Right lobe of liver (tissue), 6 donors: ENCODE measurements at regions not wholly inside any gene's neighbourhood (a gene's known extent, or its start where the extent isn't known, plus 50 kb on each side); places are given as distances from the start of the nearest gene placed in this dataset.
A peak's percentile ranks its signal among the peaks of the same experiment; 100 is the strongest.

Experiments
- ATAC-seq, 4 donors: fragments of 200-7000 bp; cut with Tn5 transposase; one replicate each; pipeline ENCODE4 v1.9.1; 2020; ENCODE audit warnings: mild to moderate bottlenecking in 4 of 4, moderate library complexity in 4 of 4
- DNase-seq, 3 donors: peaks; one replicate each; pipeline ENCODE4 v3.0.0-alpha.2; 2020
- H3K27ac ChIP-seq, 3 donors: fragments of 200-600 bp; one replicate each; pipeline ENCODE4 v1.8.0; 2022
- H3K27me3 ChIP-seq, 2 donors: fragments of 200-600 bp; one replicate each; pipeline ENCODE4 v1.8.0; 2022
- H3K36me3 ChIP-seq, 4 donors: fragments of 200-600 bp; sonication (generic) in 1 of 4; one replicate each; pipeline versions ENCODE4 v1.5.1 to v1.8.0; 2017 to 2022; ENCODE audit warnings: control low read depth in 1 of 4
- H3K4me1 ChIP-seq, 4 donors: fragments of 200-600 bp; sonication (generic) in 1 of 4; one replicate each; pipeline versions ENCODE4 v1.5.1 to v1.8.0; 2017 to 2022; ENCODE audit warnings: control low read depth in 1 of 4
- H3K4me3 ChIP-seq, 3 donors: fragments of 200-600 bp; one replicate each; pipeline ENCODE4 v1.8.0; 2022
- H3K9me3 ChIP-seq, 4 donors: fragments of 200-600 bp; sonication (generic) in 1 of 4; one replicate each; pipeline versions ENCODE4 v1.5.1 to v1.8.0; 2017 to 2022; ENCODE audit warnings: control low read depth in 1 of 4
- CTCF ChIP-seq, 4 donors: fragments of 200-600 bp in 3 of 4; fragments of 450-650 bp in 1 of 4; IDR thresholded peaks; one replicate each; pipeline versions ENCODE4 v1.5.1 to v1.8.0; 2016 to 2022; ENCODE audit warnings: antibody characterized with exemption in 4 of 4, mild to moderate bottlenecking in 2 of 4
- POLR2A ChIP-seq: fragments of 450-650 bp; IDR thresholded peaks from one replicate; pipeline ENCODE4 v1.6.1; 2017; ENCODE audit warnings: antibody characterized with exemption, mild to moderate bottlenecking
- WGBS: methylation state at CpG from one replicate; pipeline ENCODE4 v1.1.6; 2018; ENCODE audit warnings: low coverage, low lambda C conversion rate; ENCODE audit not compliant: insufficient coverage; ENCODE audit errors: missing lambda C conversion rate; 5-methylcytosine and 5-hydroxymethylcytosine counted together
- intact Hi-C, 2 donors: fragments of 100-400 bp; cut with DNase I; formaldehyde crosslinking; loops; one replicate each; pipeline versions ENCODE4 v1.11.2 to v1.14.1; 2022
- donor health status: DM: no; HTN: yes; CAD: no.
- donor health status: DM: no; HTN: no; CAD: no.
- donor health status: DM: no; HTN: no; CAD: no.
- donor health status: DM: no; HTN: yes; CAD: no.
- donor health status: DM: no; HTN: yes; CAD: no.

- intact Hi-C loops: no loop called here
- Histone ChIP-seq H3K4me1 (no peaks in the 10 kb centered on the region), H3K27me3 (no peaks in the 10 kb centered on the region), H3K4me3 (no peak overlapping the region), H3K27ac (no peak overlapping the region), H3K9me3 (no peaks in the 10 kb centered on the region), H3K36me3 (no peaks in the 10 kb centered on the region)
- DNase-seq (no peak), ATAC-seq (no peak)
- 29% methylated on average over 6 of the region's 7 CpGs for WGBS
- no peak for TF ChIP-seq CTCF (IDR thresholded peaks at IDR 0.05)
- no peak for TF ChIP-seq POLR2A
These were observed 51.9 kb upstream of the COL5A1 start for GRCh38 chr9:134589748-134590147.

DNA sequence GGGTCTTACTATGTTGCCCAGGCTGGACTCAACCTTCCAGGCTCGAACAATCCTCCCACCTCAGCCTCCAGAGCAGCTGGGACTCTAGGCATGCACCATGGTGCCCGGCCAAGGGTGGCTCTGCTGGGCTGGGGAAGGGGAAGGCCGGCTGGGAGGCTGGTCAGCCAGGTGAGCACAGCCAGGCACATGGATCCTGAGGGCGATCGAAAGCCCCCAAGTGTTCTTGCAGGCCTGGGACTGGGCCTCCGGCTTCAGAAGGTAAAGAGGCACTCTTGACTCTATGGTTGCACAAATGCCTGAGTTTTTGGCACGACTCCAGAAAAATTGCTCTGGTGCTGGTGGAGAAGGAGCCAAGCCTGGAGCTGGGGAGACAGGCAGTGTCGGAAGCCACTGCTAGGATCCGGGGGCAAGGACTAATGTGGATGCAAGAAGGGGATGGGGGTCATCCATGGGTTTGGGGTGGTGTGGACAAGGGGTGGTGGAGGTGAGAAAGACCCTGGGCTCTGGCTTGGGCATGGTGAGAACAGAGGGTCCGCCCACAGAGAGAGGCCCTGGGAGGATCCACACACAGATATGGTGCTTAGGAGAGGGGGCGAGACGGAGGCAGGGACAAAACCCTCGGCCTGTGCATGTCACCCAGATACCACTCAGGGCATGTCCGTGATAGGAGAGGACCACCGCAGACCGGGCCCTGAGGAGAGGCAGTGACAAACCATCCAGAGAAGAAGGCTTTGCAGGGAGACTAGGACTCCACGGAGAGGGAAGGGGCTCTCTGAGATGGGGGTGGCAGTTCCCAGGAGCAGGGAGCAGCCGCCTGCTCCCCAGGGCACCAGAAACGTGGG lies 51.1 kb upstream of the COL5A1 start:
- WGBS: 65% methylated on average over 13 of the region's 19 CpGs
- intact Hi-C loops: no loop called here
- peak in 1 of 4 donors; percentile 22 for ATAC-seq
- no peak overlapping the region for H3K27ac ChIP-seq
- H3K27me3 ChIP-seq: no peaks in the 10 kb centered on the region
- DNase-seq: peak in 2 of 3 donors; percentile 22 to 43
- no peaks in the 10 kb centered on the region for H3K36me3 ChIP-seq
- no peaks in the 10 kb centered on the region for H3K4me1 ChIP-seq
- no peak for TF ChIP-seq POLR2A
- no peak for TF ChIP-seq CTCF (IDR thresholded peaks at IDR 0.05)
- no peak overlapping the region for H3K4me3 ChIP-seq
- no peaks in the 10 kb centered on the region for H3K9me3 ChIP-seq

- no peaks in the 10 kb centered on the region for H3K4me1 ChIP-seq
- no peak overlapping the region for H3K4me3 ChIP-seq
- peak in 1 of 3 donors; percentile 28 for DNase-seq
- H3K27ac ChIP-seq: no peak overlapping the region
- no peaks in the 10 kb centered on the region for H3K27me3 ChIP-seq
- no peak for TF ChIP-seq CTCF (IDR thresholded peaks at IDR 0.05)
- no peak for TF ChIP-seq POLR2A
- ATAC-seq: no peak
- intact Hi-C loops: no loop called here
- 72% methylated on average over 7 of the region's 11 CpGs for WGBS
- no peaks in the 10 kb centered on the region for H3K36me3 ChIP-seq
- H3K9me3 ChIP-seq: no peaks in the 10 kb centered on the region
These were observed 50.5 kb upstream of the COL5A1 start for GRCh38 chr9:134591082-134591571.

- ATAC-seq: no peak
- Histone ChIP-seq H3K4me3 (no peak overlapping the region), H3K36me3 (no peaks in the 10 kb centered on the region), H3K4me1 (no peaks in the 10 kb centered on the region), H3K27ac (no peak overlapping the region), H3K27me3 (no peaks in the 10 kb centered on the region), H3K9me3 (no peaks in the 10 kb centered on the region)
- intact Hi-C loops: no loop called here
- WGBS: 86% methylated on average over 1 of the region's 5 CpGs
- no peak for TF ChIP-seq POLR2A
- no peak for DNase-seq
These were observed 50.0 kb upstream of the COL5A1 start for GRCh38 chr9:134591573-134591981.
